Mesendoderm (in vitro differentiated cells): ENCODE measurements at regions not wholly inside any gene's neighbourhood (a gene's known extent, or its start where the extent isn't known, plus 50 kb on each side); places are given as distances from the start of the nearest gene placed in this dataset.
"Not testable (repeated sequence)": the region's sequence is repeated elsewhere in the genome, so short reads cannot be mapped to it uniquely, and the experiment has no call there.

Source experiments
- DNase-seq: peaks from one replicate; pipeline ENCODE4 v3.0.0; 2013
- H2AK5ac ChIP-seq: 2 replicates; pipeline ENCODE4 v1.6.1; 2013; ENCODE audit warnings: low read length, inconsistent platforms
- H2BK120ac ChIP-seq: 2 replicates; pipeline ENCODE4 v1.6.1; 2013; ENCODE audit warnings: low read depth, mild to moderate bottlenecking, low read length, moderate library complexity, mixed read lengths
- H2BK15ac ChIP-seq: replicated peaks from 2 replicates; pipeline ENCODE4 v1.6.1; 2013; ENCODE audit warnings: low read depth, mild to moderate bottlenecking, moderate library complexity
- H2BK5ac ChIP-seq: 2 replicates; pipeline ENCODE4 v1.6.1; 2013; ENCODE audit warnings: low read length, inconsistent platforms
- H3K18ac ChIP-seq: 2 replicates; pipeline ENCODE4 v1.6.1; 2013; ENCODE audit warnings: mild to moderate bottlenecking, low read length, mixed read lengths
- H3K23ac ChIP-seq: one replicate; pipeline ENCODE4 v1.6.1; 2013; ENCODE audit warnings: low read length
- H3K27ac ChIP-seq: 2 replicates; pipeline ENCODE4 v1.5.1; 2013; ENCODE audit warnings: low read depth, mild to moderate bottlenecking, inconsistent platforms, low read length, moderate library complexity
- H3K27me3 ChIP-seq: 2 replicates; pipeline ENCODE4 v1.6.1; 2013; ENCODE audit warnings: low read length, control low read depth, mild to moderate bottlenecking, inconsistent platforms; ENCODE audit not compliant: insufficient read depth, poor library complexity
- H3K36me3 ChIP-seq: 2 replicates; pipeline ENCODE4 v1.6.1; 2013; ENCODE audit warnings: low read length, inconsistent platforms; ENCODE audit not compliant: control insufficient read depth, insufficient read depth
- H3K4ac ChIP-seq: one replicate; pipeline ENCODE4 v1.6.1; 2013; ENCODE audit warnings: low read depth, mild to moderate bottlenecking, low read length, moderate library complexity
- H3K4me1 ChIP-seq: 2 replicates; pipeline ENCODE4 v1.6.1; 2013; ENCODE audit warnings: low read depth, low read length, inconsistent platforms; ENCODE audit not compliant: control insufficient read depth
- H3K4me2 ChIP-seq: 2 replicates; pipeline ENCODE4 v1.6.1; 2013; ENCODE audit warnings: low read length
- H3K4me3 ChIP-seq: 2 replicates; pipeline ENCODE4 v1.5.1; 2013; ENCODE audit warnings: mild to moderate bottlenecking, low read length
- H3K56ac ChIP-seq: one replicate; pipeline ENCODE4 v1.6.1; 2013; ENCODE audit warnings: low read length
- H3K79me1 ChIP-seq: 2 replicates; pipeline ENCODE4 v1.6.1; 2013; ENCODE audit warnings: low read length, inconsistent platforms
- H3K79me2 ChIP-seq: 2 replicates; pipeline ENCODE4 v1.6.1; 2013; ENCODE audit warnings: mild to moderate bottlenecking, low read length; ENCODE audit not compliant: control insufficient read depth, insufficient read depth
- H3K9ac ChIP-seq: 2 replicates; pipeline ENCODE4 v1.6.1; 2013; ENCODE audit warnings: low read length, inconsistent platforms
- H4K5ac ChIP-seq: one replicate; pipeline ENCODE4 v1.6.1; 2013; ENCODE audit warnings: low read length
- H4K8ac ChIP-seq: one replicate; pipeline ENCODE4 v1.6.1; 2013; ENCODE audit warnings: low read depth, mild to moderate bottlenecking, control low read depth, low read length, moderate library complexity
- WGBS: extraction: QIAGEN DNeasy Blood & Tissue Kit; methylation state at CpG from one replicate; pipeline ENCODE4 v1.1.7; 2013; ENCODE audit warnings: low lambda C conversion rate, missing lambda C conversion rate; ENCODE audit not compliant: insufficient coverage; ENCODE audit errors: extremely low coverage; 5-methylcytosine and 5-hydroxymethylcytosine counted together

- Histone ChIP-seq H3K79me1 (no peaks in the 10 kb centered on the region), H2AK5ac (no peak overlapping the region)
- WGBS: no CpG with 5 or more reads among the region's 13 CpGs
Observed at GRCh38 chr22:44646141-44646540, 55.9 kb upstream of the PRR5 start.

GRCh38 chr22:44645531-44645930 lies 56.5 kb upstream of the PRR5 start:
- no peaks in the 10 kb centered on the region for H3K36me3 ChIP-seq

More at GRCh38 chr22:44646141-44646540, 55.9 kb upstream of the PRR5 start:
- H3K79me2 ChIP-seq: no peaks in the 10 kb centered on the region
- no peak overlapping the region for H3K56ac ChIP-seq
- H3K4me2 ChIP-seq: no peak overlapping the region
- no peaks in the 10 kb centered on the region for H3K27me3 ChIP-seq
- no peak overlapping the region for H3K18ac ChIP-seq
- no peak overlapping the region for H4K5ac ChIP-seq
- no peak overlapping the region for H4K8ac ChIP-seq
- DNase-seq: no peak
- no peak overlapping the region for H3K9ac ChIP-seq
- H3K4ac ChIP-seq: no peak overlapping the region
- no peak overlapping the region for H3K23ac ChIP-seq
- H2BK5ac ChIP-seq: no peak overlapping the region
- H2BK15ac ChIP-seq: no peak overlapping the region
- H3K36me3 ChIP-seq: no peaks in the 10 kb centered on the region
- H3K27ac ChIP-seq: no peak overlapping the region
- H3K4me3 ChIP-seq: no peak overlapping the region
- H3K4me1 ChIP-seq: no peaks in the 10 kb centered on the region
- no peak overlapping the region for H2BK120ac ChIP-seq

GRCh38 chr22:44645083-44645482 lies 56.9 kb upstream of the PRR5 start:
- H2BK15ac ChIP-seq: no peak overlapping the region
- no peaks in the 10 kb centered on the region for H3K79me1 ChIP-seq
- no peak for DNase-seq
- H3K4ac ChIP-seq: no peak overlapping the region
- no peak overlapping the region for H4K8ac ChIP-seq
- no peak overlapping the region for H2AK5ac ChIP-seq
- H3K36me3 ChIP-seq: no peaks in the 10 kb centered on the region
- H3K4me1 ChIP-seq: no peaks in the 10 kb centered on the region
- no CpG with 5 or more reads among the region's 4 CpGs for WGBS
- no peak overlapping the region for H2BK120ac ChIP-seq
- H3K4me3 ChIP-seq: no peak overlapping the region
- no peak overlapping the region for H3K4me2 ChIP-seq
- H3K27ac ChIP-seq: no peak overlapping the region
- H3K56ac ChIP-seq: no peak overlapping the region
- H3K27me3 ChIP-seq: no peaks in the 10 kb centered on the region
- no peak overlapping the region for H3K23ac ChIP-seq
- no peak overlapping the region for H3K9ac ChIP-seq
- H2BK5ac ChIP-seq: no peak overlapping the region
- H4K5ac ChIP-seq: no peak overlapping the region
- no peak overlapping the region for H3K18ac ChIP-seq
- H3K79me2 ChIP-seq: no peaks in the 10 kb centered on the region

More at GRCh38 chr22:44645531-44645930, 56.5 kb upstream of the PRR5 start:
- no peak overlapping the region for H4K8ac ChIP-seq
- H4K5ac ChIP-seq: no peak overlapping the region
- H2BK15ac ChIP-seq: no peak overlapping the region
- H2AK5ac ChIP-seq: no peak overlapping the region
- H3K27ac ChIP-seq: no peak overlapping the region
- H3K56ac ChIP-seq: no peak overlapping the region
- no peak overlapping the region for H2BK5ac ChIP-seq
- no peak overlapping the region for H3K23ac ChIP-seq
- no CpG with 5 or more reads among the region's 11 CpGs for WGBS
- H2BK120ac ChIP-seq: no peak overlapping the region
- no peak overlapping the region for H3K9ac ChIP-seq
- DNase-seq: no peak
- H3K79me1 ChIP-seq: no peaks in the 10 kb centered on the region
- H3K4me1 ChIP-seq: no peaks in the 10 kb centered on the region
- no peak overlapping the region for H3K18ac ChIP-seq
- H3K79me2 ChIP-seq: no peaks in the 10 kb centered on the region
- H3K27me3 ChIP-seq: no peaks in the 10 kb centered on the region
- no peak overlapping the region for H3K4me3 ChIP-seq
- H3K4ac ChIP-seq: no peak overlapping the region
- H3K4me2 ChIP-seq: no peak overlapping the region

- H2BK15ac ChIP-seq, H3K4me2 ChIP-seq, H3K4me3 ChIP-seq, H4K5ac ChIP-seq, H3K4me1 ChIP-seq, H3K9ac ChIP-seq, H3K18ac ChIP-seq, H2AK5ac ChIP-seq, H3K23ac ChIP-seq, H2BK120ac ChIP-seq, H3K56ac ChIP-seq, H3K27ac ChIP-seq, H3K79me1 ChIP-seq, H4K8ac ChIP-seq, H3K4ac ChIP-seq, H3K27me3 ChIP-seq, DNase-seq, H3K79me2 ChIP-seq, H3K36me3 ChIP-seq, H2BK5ac ChIP-seq: not testable (repeated sequence)
- WGBS: no CpG with 5 or more reads among the region's 19 CpGs
Observed at GRCh38 chr22:44643526-44644101, 58.4 kb upstream of the PRR5 start.

- no peak overlapping the region for H3K9ac ChIP-seq
- no peak overlapping the region for H4K8ac ChIP-seq
- H3K79me1 ChIP-seq: no peaks in the 10 kb centered on the region
- H3K23ac ChIP-seq: no peak overlapping the region
- H3K4me2 ChIP-seq: no peak overlapping the region
- DNase-seq: no peak
- no peaks in the 10 kb centered on the region for H3K27me3 ChIP-seq
- H2BK120ac ChIP-seq: no peak overlapping the region
- H2AK5ac ChIP-seq: no peak overlapping the region
- no peak overlapping the region for H2BK15ac ChIP-seq
- no peak overlapping the region for H3K4me3 ChIP-seq
- H3K79me2 ChIP-seq: no peaks in the 10 kb centered on the region
- no peak overlapping the region for H3K27ac ChIP-seq
- H3K56ac ChIP-seq: no peak overlapping the region
- H3K36me3 ChIP-seq: no peaks in the 10 kb centered on the region
- WGBS: no CpG with 5 or more reads among the region's 10 CpGs
- H3K18ac ChIP-seq: no peak overlapping the region
- no peak overlapping the region for H3K4ac ChIP-seq
- no peaks in the 10 kb centered on the region for H3K4me1 ChIP-seq
- no peak overlapping the region for H2BK5ac ChIP-seq
- no peak overlapping the region for H4K5ac ChIP-seq
Observed at GRCh38 chr22:44642096-44642644, 59.8 kb upstream of the PRR5 start.

- Histone ChIP-seq H3K23ac (no peak overlapping the region), H3K18ac (no peak overlapping the region), H4K5ac (no peak overlapping the region), H3K79me2 (no peaks in the 10 kb centered on the region), H3K4me1 (no peaks in the 10 kb centered on the region), H3K4me3 (no peak overlapping the region), H2BK120ac (no peak overlapping the region), H3K4me2 (no peak overlapping the region), H3K27me3 (no peaks in the 10 kb centered on the region), H2BK15ac (no peak overlapping the region), H3K56ac (no peak overlapping the region), H3K27ac (no peak overlapping the region), H2BK5ac (no peak overlapping the region), H3K4ac (no peak overlapping the region), H2AK5ac (no peak overlapping the region), H3K79me1 (no peaks in the 10 kb centered on the region), H4K8ac (no peak overlapping the region), H3K9ac (no peak overlapping the region), H3K36me3 (no peaks in the 10 kb centered on the region)
- no peak for DNase-seq
- WGBS: no CpG with 5 or more reads among the region's 12 CpGs
Observed at GRCh38 chr22:44640618-44641155, 61.3 kb upstream of the PRR5 start.
